ENCODE measurements at regions not wholly inside any gene's neighbourhood (a gene's known extent, or its start where the extent isn't known, plus 50 kb on each side); places are given as distances from the start of the nearest gene placed in this dataset.

DNA sequence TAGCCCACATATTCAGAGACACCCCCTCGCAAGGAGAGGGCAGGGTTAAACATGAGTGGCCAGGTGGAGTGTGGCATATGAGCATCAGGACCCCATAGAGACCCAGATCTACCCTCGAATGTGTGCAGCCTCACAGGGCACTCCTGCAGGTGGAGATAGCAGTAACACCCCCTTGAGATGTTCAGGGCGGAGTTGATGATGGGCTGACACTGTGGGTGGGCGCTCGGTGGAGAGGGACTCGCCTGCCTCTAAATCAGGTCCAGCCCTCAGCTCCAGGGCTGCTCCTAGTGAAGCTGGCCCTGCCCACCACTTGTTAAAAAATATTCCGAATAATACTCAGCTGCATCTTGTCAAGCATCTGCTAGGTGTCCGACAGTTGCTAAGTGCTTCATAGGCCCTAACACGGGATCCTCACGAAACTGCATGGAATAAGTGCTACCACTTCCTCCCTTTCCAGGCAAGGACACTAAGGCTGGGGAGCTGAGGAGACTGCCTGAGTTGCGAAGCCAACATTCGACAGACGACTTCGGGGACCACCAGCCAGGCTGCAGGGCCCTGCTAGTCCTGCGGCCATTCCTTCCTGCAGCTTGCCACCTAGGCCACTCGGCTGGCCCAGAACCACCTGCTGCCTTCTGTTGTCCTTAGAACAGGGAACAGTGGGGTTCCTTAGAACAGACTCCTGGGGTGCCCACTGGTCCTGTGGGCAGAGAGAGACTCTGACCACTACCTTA is 74.0 kb upstream of the WNT11 start:
- TF ChIP-seq, protein P1, sequence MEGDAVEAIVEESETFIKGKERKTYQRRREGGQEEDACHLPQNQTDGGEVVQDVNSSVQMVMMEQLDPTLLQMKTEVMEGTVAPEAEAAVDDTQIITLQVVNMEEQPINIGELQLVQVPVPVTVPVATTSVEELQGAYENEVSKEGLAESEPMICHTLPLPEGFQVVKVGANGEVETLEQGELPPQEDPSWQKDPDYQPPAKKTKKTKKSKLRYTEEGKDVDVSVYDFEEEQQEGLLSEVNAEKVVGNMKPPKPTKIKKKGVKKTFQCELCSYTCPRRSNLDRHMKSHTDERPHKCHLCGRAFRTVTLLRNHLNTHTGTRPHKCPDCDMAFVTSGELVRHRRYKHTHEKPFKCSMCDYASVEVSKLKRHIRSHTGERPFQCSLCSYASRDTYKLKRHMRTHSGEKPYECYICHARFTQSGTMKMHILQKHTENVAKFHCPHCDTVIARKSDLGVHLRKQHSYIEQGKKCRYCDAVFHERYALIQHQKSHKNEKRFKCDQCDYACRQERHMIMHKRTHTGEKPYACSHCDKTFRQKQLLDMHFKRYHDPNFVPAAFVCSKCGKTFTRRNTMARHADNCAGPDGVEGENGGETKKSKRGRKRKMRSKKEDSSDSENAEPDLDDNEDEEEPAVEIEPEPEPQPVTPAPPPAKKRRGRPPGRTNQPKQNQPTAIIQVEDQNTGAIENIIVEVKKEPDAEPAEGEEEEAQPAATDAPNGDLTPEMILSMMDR (IDR thresholded peaks at IDR 0.05), result no peak
- no peak for TF ChIP-seq EP300 (IDR thresholded peaks at IDR 0.05)
- intact Hi-C loops (cut with DNase I), result no loop called here
- H3K9me3 ChIP-seq, result no peaks in the 10 kb centered on the region
- H3K4me3 ChIP-seq, result no peak overlapping the region
- DNase-seq (ENCODE audit: extremely low spot score), result no peak
- H3K27me3 ChIP-seq, result no peaks in the 10 kb centered on the region
- H3K4me1 ChIP-seq, result no peaks in the 10 kb centered on the region
- H3K27ac ChIP-seq (replicated peaks in 1 of 4), result no peak overlapping the region
- 87% methylated on average over 11 of the region's 16 CpGs for WGBS
- no peaks in the 10 kb centered on the region for H3K36me3 ChIP-seq

DNA sequence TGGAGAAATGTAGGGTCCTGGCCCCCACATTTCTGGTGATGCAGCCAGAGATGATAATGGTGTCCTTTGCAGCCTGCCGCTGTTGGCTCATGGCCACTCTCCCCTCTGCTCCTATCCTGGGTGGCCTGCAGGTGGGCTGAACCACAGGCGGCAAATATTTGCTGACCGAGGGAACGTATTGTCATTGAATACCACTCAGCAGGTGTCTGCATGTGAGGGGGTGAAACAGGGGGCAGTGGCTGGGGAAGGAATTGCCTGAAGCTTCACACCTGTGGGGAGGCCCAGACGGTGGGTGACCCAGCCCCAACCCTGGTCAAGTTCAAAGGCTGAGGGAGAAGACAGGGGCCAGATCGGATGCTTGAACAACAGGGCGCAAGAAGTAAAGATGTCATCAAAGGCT is 73.3 kb upstream of the WNT11 start:
- no peaks in the 10 kb centered on the region for H3K4me1 ChIP-seq
- H3K27ac ChIP-seq (replicated peaks in 1 of 4), result no peak overlapping the region
- WGBS, result 87% methylated on average over 7 of the region's 7 CpGs
- H3K27me3 ChIP-seq, result no peaks in the 10 kb centered on the region
- no peak for TF ChIP-seq POLR2A (IDR thresholded peaks at IDR 0.05; ENCODE audit: low read depth)
- H3K4me3 ChIP-seq, result no peak overlapping the region
- no peak for DNase-seq (ENCODE audit: extremely low spot score)
- H3K9me3 ChIP-seq, result peaks cover 0 to 6% (median 3%) of the 10 kb centered on the region in 4 donors
- intact Hi-C loops (cut with DNase I), result no loop called here
- no peaks in the 10 kb centered on the region for H3K36me3 ChIP-seq

DNA sequence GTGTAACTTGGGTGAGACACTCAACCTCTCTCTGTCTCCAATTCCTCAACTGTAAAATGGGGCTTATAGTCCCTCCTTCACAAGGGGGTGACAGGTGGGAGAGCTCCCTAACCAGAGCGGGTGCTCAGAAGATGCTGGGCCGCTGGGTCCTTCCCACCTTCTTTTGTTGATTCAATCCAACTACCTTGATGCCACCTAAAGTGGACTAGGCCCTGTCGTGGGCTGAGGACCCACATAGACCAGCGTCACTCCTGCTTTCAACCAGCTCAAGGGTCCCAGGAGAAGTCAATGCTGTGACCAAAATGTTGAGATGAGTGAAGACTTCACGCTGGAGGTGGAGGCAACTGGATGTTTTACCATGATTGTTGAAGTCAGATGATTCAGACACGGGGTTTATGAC is 72.7 kb upstream of the WNT11 start:
- Histone ChIP-seq H3K27ac (replicated peaks in 1 of 4) (no peak overlapping the region), H3K36me3 (no peaks in the 10 kb centered on the region), H3K4me1 (no peaks in the 10 kb centered on the region), H3K27me3 (no peaks in the 10 kb centered on the region), H3K9me3 (peaks cover 0 to 10% (median 8%) of the 10 kb centered on the region in 4 donors), H3K4me3 (no peak overlapping the region)
- TF ChIP-seq, protein P1 (IDR thresholded peaks at IDR 0.05), result no peak
- TF ChIP-seq POLR2AphosphoS5 (IDR thresholded peaks at IDR 0.05), result no peak
- no peak for TF ChIP-seq EP300 (IDR thresholded peaks at IDR 0.05)
- no peak for TF ChIP-seq POLR2A (IDR thresholded peaks at IDR 0.05; ENCODE audit: low read depth)
- 98% methylated on average over 6 of the region's 6 CpGs for WGBS
- intact Hi-C loops (cut with DNase I), result no loop called here
- DNase-seq (ENCODE audit: extremely low spot score), result no peak

DNA sequence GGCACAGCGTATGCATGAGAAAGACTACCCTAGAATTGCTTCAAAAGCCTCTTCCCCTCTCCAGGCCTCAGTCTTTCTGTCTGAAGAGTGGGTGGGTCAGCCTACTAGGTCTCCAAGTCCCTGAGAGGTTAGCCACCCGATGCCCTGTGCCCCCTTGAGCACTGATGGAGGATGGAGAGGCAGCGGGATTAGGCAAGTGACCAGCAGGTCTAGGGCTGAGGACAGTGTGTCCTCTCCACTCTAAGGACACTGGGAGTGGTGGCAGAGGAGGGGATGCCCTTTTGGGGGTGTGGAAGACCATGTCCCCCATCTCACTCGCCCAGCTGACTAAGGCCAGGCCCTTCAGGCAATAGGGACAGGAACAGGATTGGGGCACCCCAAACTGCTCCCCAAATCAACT is 72.2 kb upstream of the WNT11 start:
- Histone ChIP-seq H3K4me1 (no peaks in the 10 kb centered on the region), H3K27me3 (no peaks in the 10 kb centered on the region), H3K4me3 (no peak overlapping the region), H3K27ac (replicated peaks in 1 of 4) (no peak overlapping the region), H3K9me3 (peaks cover 0 to 13% (median 8%) of the 10 kb centered on the region in 4 donors), H3K36me3 (no peaks in the 10 kb centered on the region)
- intact Hi-C loops (cut with DNase I), result no loop called here
- no peak for DNase-seq (ENCODE audit: extremely low spot score)
- TF ChIP-seq, protein P1 (IDR thresholded peaks at IDR 0.05), result no peak
- TF ChIP-seq POLR2AphosphoS5 (IDR thresholded peaks at IDR 0.05), result no peak
- TF ChIP-seq EP300 (IDR thresholded peaks at IDR 0.05), result no peak
- TF ChIP-seq POLR2A (IDR thresholded peaks at IDR 0.05; ENCODE audit: low read depth), result no peak
- WGBS, result 88% methylated on average over 4 of the region's 4 CpGs

DNA sequence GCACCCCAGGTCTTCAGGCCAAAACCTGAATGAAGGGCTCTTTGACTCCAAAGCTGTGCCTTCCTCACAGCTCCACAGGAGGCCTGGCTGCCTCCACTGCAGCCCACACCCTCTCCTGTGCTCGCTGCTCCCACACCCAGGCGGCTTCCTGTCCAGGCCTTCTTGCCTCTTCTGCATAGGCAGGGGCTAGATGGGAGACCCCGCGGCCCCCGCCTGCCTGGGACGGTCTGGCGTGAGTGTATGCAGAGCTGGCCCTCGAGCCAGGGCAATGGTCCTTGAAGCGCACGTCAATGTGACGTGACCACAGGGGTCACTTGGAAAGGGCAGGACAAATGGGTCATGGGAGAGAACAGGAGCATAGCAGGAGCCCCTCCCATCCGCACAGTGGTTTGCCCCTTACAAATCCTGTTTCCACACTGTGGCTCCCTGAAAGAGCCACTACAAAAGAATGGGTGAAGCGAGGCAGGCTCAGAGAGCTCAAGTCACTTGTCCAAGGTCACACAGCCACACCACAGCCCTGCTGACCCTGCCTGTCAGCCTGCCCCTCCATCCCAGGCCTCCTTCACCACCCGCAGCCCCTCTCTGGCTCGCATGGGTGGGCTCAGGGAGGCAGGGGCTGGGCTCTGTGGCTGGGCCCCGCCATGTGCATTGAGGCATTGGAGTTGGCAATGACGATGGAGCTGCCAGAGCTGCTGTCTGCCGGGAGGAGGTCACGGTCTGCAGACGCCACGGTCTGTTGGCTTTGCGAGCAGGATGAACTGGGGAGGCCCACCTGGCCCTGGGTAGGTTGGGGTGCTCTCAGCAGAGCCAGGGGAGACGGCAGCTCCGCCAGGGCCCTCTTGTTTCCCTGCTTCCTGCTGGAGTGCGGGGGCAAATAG is 71.2 kb upstream of the WNT11 start:
- no peaks in the 10 kb centered on the region for H3K27me3 ChIP-seq
- no peaks in the 10 kb centered on the region for H3K36me3 ChIP-seq
- DNase-seq (ENCODE audit: extremely low spot score), result no peak
- TF ChIP-seq, protein P1 (IDR thresholded peaks at IDR 0.05), result no peak
- no peak for TF ChIP-seq EP300 (IDR thresholded peaks at IDR 0.05)
- TF ChIP-seq POLR2A (IDR thresholded peaks at IDR 0.05; ENCODE audit: low read depth), result no peak
- no peak for TF ChIP-seq POLR2AphosphoS5 (IDR thresholded peaks at IDR 0.05)
- no peaks in the 10 kb centered on the region for H3K4me1 ChIP-seq
- H3K9me3 ChIP-seq, result peaks cover 0 to 13% (median 8%) of the 10 kb centered on the region in 4 donors
- no peak overlapping the region for H3K27ac ChIP-seq (replicated peaks in 1 of 4)
- intact Hi-C loops (cut with DNase I), result no loop called here
- WGBS, result 87% methylated on average over 9 of the region's 25 CpGs
- H3K4me3 ChIP-seq, result no peak overlapping the region
